Mesothelial cell of epicardium (in vitro differentiated cells): ENCODE measurements at regions not wholly inside any gene's neighbourhood (a gene's known extent, or its start where the extent isn't known, plus 50 kb on each side); places are given as distances from the start of the nearest gene placed in this dataset.

Experiments used
- DNase-seq, 2 experiments: peaks; one replicate each; pipeline ENCODE4 v3.0.0; 2021; ENCODE audit warnings: low spot score in 2 of 2; ENCODE audit not compliant: unreplicated experiment in 2 of 2
- H3K27ac Mint-ChIP-seq: 2 replicates; pipeline ENCODE4 v1.8.0; 2021; ENCODE audit warnings: mixed read lengths
- H3K27me3 Mint-ChIP-seq: 2 replicates; pipeline ENCODE4 v1.8.0; 2021; ENCODE audit warnings: low read depth, mixed read lengths
- H3K36me3 Mint-ChIP-seq: 2 replicates; pipeline ENCODE4 v1.8.0; 2021; ENCODE audit warnings: mixed read lengths
- H3K4me1 Mint-ChIP-seq: 2 replicates; pipeline ENCODE4 v1.8.0; 2021; ENCODE audit warnings: mixed read lengths
- H3K4me3 Mint-ChIP-seq: 2 replicates; pipeline ENCODE4 v1.8.0; 2021; ENCODE audit warnings: mild to moderate bottlenecking, moderate library complexity, mixed read lengths
- H3K9me3 Mint-ChIP-seq: 2 replicates; pipeline ENCODE4 v1.8.0; 2021; ENCODE audit warnings: mixed read lengths
- CTCF ChIP-seq: fragments of 200-600 bp; sonication (generic); IDR thresholded peaks from one replicate; pipeline ENCODE4 v1.5.0; 2021; ENCODE audit warnings: antibody characterized with exemption; ENCODE audit not compliant: unreplicated experiment

- Mint-ChIP-seq H3K27me3 (peaks cover 15% of the 10 kb centered on the region), H3K36me3 (no peaks in the 10 kb centered on the region), H3K4me3 (no peak overlapping the region), H3K27ac (peak overlapping the region; percentile 82), H3K9me3 (no peaks in the 10 kb centered on the region), H3K4me1 (peaks cover 27% of the 10 kb centered on the region)
- DNase-seq: peak in 1 of 2 experiments; percentile 27
- TF ChIP-seq CTCF: no peak
Measured at GRCh38 chr20:57879437-57879778, 169.6 kb upstream of the PMEPA1 start.

- TF ChIP-seq CTCF: no peak
- Mint-ChIP-seq H3K27me3 (peaks cover 15% of the 10 kb centered on the region), H3K4me3 (no peak overlapping the region), H3K27ac (peak overlapping the region; percentile 82), H3K36me3 (no peaks in the 10 kb centered on the region), H3K9me3 (no peaks in the 10 kb centered on the region), H3K4me1 (peaks cover 24% of the 10 kb centered on the region)
- peak in 1 of 2 experiments; percentile 30 for DNase-seq
Measured at GRCh38 chr20:57878786-57879424, 169.1 kb upstream of the PMEPA1 start.

- Mint-ChIP-seq H3K36me3 (no peaks in the 10 kb centered on the region), H3K27ac (no peak overlapping the region), H3K9me3 (no peaks in the 10 kb centered on the region), H3K4me1 (peaks cover 24% of the 10 kb centered on the region), H3K4me3 (no peak overlapping the region), H3K27me3 (peaks cover 17% of the 10 kb centered on the region)
- no peak for DNase-seq
- TF ChIP-seq CTCF: no peak
Measured at GRCh38 chr20:57877995-57878394, 168.2 kb upstream of the PMEPA1 start.

GRCh38 chr20:57877131-57877824 is 167.5 kb upstream of the PMEPA1 start:
- Mint-ChIP-seq H3K36me3 (no peaks in the 10 kb centered on the region), H3K9me3 (no peaks in the 10 kb centered on the region), H3K4me1 (peaks cover 24% of the 10 kb centered on the region), H3K4me3 (no peak overlapping the region), H3K27ac (no peak overlapping the region), H3K27me3 (peaks cover 17% of the 10 kb centered on the region)
- no peak for TF ChIP-seq CTCF
- DNase-seq: peak in 1 of 2 experiments; percentile 36

GRCh38 chr20:57876163-57876562 is 166.3 kb upstream of the PMEPA1 start:
- no peak for DNase-seq
- Mint-ChIP-seq H3K36me3 (no peaks in the 10 kb centered on the region), H3K9me3 (no peaks in the 10 kb centered on the region), H3K4me3 (no peak overlapping the region), H3K27me3 (peaks cover 17% of the 10 kb centered on the region), H3K27ac (no peak overlapping the region), H3K4me1 (peaks cover 24% of the 10 kb centered on the region)
- no peak for TF ChIP-seq CTCF
